DOHH2 (cell line): ENCODE measurements at regions not wholly inside any gene's neighbourhood (a gene's known extent, or its start where the extent isn't known, plus 50 kb on each side); places are given as distances from the start of the nearest gene placed in this dataset.

Experiments used
- H3F3A ChIP-seq: fragments of 200-600 bp; sonication (generic), shearing (Covaris generic); 2 replicates; pipeline ENCODE4 v1.6.0; 2016; ENCODE audit warnings: antibody characterized with exemption, mild to moderate bottlenecking; ENCODE audit not compliant: control insufficient read depth, insufficient read depth
- H3K27ac ChIP-seq: fragments of 200-600 bp; sonication (generic); 2 replicates; pipeline ENCODE4 v1.5.1; 2014; ENCODE audit warnings: low read depth, mild to moderate bottlenecking, low read length, moderate library complexity
- H3K27me3 ChIP-seq: fragments of 200-600 bp; sonication (generic); 2 replicates; pipeline ENCODE4 v1.6.1; 2014; ENCODE audit warnings: mild to moderate bottlenecking, low read length, mixed read lengths; ENCODE audit not compliant: control insufficient read depth
- H3K36me3 ChIP-seq: fragments of 200-600 bp; sonication (generic); 2 replicates; pipeline ENCODE4 v1.6.1; 2014; ENCODE audit warnings: mild to moderate bottlenecking, low read length, moderate library complexity, mixed read lengths; ENCODE audit not compliant: control insufficient read depth
- H3K4me1 ChIP-seq: fragments of 200-600 bp; sonication (generic); 2 replicates; pipeline ENCODE4 v1.6.1; 2014; ENCODE audit warnings: mild to moderate bottlenecking, low read length, mixed read lengths; ENCODE audit not compliant: control insufficient read depth
- H3K4me2 ChIP-seq: fragments of 200-600 bp; sonication (generic); 2 replicates; pipeline ENCODE4 v1.6.0; 2014; ENCODE audit warnings: mild to moderate bottlenecking, low read length, moderate library complexity
- H3K4me3 ChIP-seq: fragments of 200-600 bp; sonication (generic); 2 replicates; pipeline ENCODE4 v1.5.1; 2014; ENCODE audit warnings: mild to moderate bottlenecking, low read length, mixed read lengths
- H3K79me2 ChIP-seq: fragments of 200-600 bp; sonication (generic); 2 replicates; pipeline ENCODE4 v1.6.1; 2014; ENCODE audit warnings: mild to moderate bottlenecking, low read length, mixed read lengths; ENCODE audit not compliant: control insufficient read depth
- H3K9me2 ChIP-seq: fragments of 200-600 bp; sonication (generic); replicated peaks from 2 replicates; pipeline ENCODE4 v1.6.1; 2014; ENCODE audit warnings: mild to moderate bottlenecking, low read length, mixed read lengths; ENCODE audit not compliant: control insufficient read depth
- H3K9me3 ChIP-seq: fragments of 200-600 bp; sonication (generic); 2 replicates; pipeline ENCODE4 v1.6.1; 2014; ENCODE audit warnings: antibody characterized with exemption, low read length, mixed read lengths; ENCODE audit not compliant: control insufficient read depth, insufficient read depth
- H4K20me1 ChIP-seq: fragments of 200-600 bp; sonication (generic); 2 replicates; pipeline ENCODE4 v1.6.0; 2014; ENCODE audit warnings: low read depth, mild to moderate bottlenecking, antibody characterized with exemption, low read length, moderate library complexity; ENCODE audit not compliant: control insufficient read depth, insufficient read depth
- CTCF ChIP-seq: fragments of 200-600 bp; sonication (generic); IDR thresholded peaks from one replicate; pipeline ENCODE4 v1.5.1; 2014; ENCODE audit warnings: antibody characterized with exemption, mild to moderate bottlenecking, low read depth, low read length; ENCODE audit not compliant: poor library complexity, severe bottlenecking
- EZH2phosphoT487 ChIP-seq: fragments of 200-600 bp; sonication (generic); IDR thresholded peaks from 2 replicates; pipeline ENCODE4 v1.6.1; 2017; ENCODE audit warnings: borderline replicate concordance, mild to moderate bottlenecking, antibody characterized with exemption, low read length, moderate library complexity, mixed read lengths

DNA sequence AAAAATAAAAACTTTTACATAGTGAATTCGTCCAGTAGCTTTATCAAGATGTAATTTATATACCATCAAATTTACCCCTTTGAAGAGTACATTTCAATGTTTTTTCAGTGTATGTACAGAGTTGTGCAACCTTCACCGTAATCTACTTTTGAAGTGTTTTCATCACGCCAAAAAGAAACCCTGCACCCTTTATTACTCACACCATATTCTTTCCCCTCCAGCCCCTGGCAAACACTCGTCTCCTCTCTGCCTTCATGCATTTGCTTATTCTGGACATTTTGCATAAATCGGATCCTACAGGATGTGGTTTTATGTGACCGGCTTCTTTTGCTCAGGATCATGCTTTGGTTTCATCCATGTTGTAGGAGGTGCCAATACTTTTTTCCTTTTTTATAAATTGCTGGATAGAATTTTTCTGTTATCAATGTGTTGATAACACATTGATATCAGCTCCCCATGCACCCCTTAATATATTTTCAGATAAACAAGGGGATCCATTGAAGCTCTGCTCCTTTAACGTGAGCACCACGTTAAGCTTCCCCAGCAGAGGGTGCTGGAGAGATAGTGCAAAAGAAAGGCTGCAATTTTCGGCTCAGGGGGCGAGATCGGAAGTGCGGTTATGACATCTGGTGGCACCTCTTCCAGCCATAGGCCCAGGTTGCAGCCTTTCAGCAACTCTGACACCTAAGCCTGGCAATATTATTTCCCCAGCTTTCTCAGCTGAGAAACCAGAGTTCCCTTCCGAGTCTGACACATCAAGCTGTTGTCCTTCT lies 100.1 kb upstream of the VCX3B start:
- Histone ChIP-seq H3K9me3 (no peaks in the 10 kb centered on the region), H3K79me2 (no peaks in the 10 kb centered on the region), H3K9me2 (no peaks in the 10 kb centered on the region), H3K4me2 (no peak overlapping the region), H3K4me1 (no peaks in the 10 kb centered on the region), H3F3A (no peaks in the 10 kb centered on the region), H3K27ac (no peak overlapping the region), H3K36me3 (no peaks in the 10 kb centered on the region), H4K20me1 (no peaks in the 10 kb centered on the region), H3K27me3 (no peaks in the 10 kb centered on the region), H3K4me3 (no peak overlapping the region)
- peak; percentile 32 for TF ChIP-seq CTCF
- no peak for TF ChIP-seq EZH2phosphoT487

DNA sequence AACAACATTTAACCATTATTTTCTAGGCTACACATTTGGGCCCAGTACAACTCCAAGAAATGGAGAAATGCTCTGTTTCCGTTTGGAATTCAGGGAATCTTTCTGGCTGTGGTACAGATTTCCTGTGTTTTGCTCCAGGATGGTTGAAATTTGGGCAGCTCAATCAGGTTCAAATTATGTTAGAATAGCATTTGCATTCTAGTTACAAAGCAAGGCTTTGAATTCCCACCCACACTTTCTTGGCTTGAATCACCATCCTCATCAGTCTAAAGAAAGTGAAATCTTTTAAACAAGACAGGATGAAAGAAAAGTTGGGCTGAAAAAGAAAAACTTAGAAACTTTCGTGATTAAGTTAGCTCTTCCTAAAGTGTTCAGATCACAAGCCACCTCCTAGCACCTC lies 98.1 kb upstream of the VCX3B start:
- Histone ChIP-seq H3F3A (no peaks in the 10 kb centered on the region), H3K4me3 (no peak overlapping the region), H3K27ac (no peak overlapping the region), H3K79me2 (no peaks in the 10 kb centered on the region), H3K36me3 (no peaks in the 10 kb centered on the region), H4K20me1 (no peaks in the 10 kb centered on the region), H3K4me2 (no peak overlapping the region), H3K9me2 (no peaks in the 10 kb centered on the region), H3K27me3 (no peaks in the 10 kb centered on the region), H3K9me3 (no peaks in the 10 kb centered on the region), H3K4me1 (no peaks in the 10 kb centered on the region)
- TF ChIP-seq CTCF (no peak), EZH2phosphoT487 (no peak)

DNA sequence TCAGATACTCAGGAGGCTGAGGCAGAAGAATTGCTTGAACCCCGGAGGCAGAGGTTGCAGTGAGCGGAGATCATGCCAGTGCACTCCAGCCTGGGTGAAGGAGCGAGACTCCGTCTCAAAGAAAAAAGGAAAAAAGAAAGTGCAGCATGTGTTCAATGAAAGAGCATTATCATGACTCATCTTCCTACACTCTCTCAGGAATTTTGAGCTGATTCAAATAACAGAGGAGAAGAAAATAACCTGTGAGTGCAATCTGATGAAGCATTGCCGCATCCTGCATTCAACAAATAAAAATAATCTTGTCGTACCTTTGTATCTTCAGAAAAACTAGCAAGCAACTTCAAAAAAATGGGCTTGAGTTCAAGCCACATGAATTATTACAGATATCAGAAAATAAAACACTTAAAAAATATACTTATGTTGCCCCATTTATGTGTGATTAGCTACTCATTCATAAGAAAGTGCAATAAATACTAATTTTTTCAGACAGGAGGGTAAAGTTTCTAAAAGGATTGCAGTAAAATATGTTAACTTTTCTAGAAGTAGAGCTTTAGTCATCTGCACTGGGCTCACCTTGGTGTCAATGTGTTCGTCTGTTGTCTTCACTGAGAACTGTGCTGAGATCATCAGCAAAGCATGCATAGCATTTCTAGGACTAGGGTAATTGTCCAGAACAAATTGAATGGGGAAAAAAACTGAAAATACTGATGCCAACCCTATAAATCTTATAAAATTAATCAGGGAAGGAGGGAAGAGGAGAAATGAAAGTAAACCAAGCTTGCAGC lies 90.4 kb upstream of the VCX3B start:
- H3K4me1 ChIP-seq: no peaks in the 10 kb centered on the region
- H3K36me3 ChIP-seq: no peaks in the 10 kb centered on the region
- H4K20me1 ChIP-seq: no peaks in the 10 kb centered on the region
- no peak overlapping the region for H3K27ac ChIP-seq
- H3K79me2 ChIP-seq: no peaks in the 10 kb centered on the region
- no peaks in the 10 kb centered on the region for H3K9me2 ChIP-seq
- no peaks in the 10 kb centered on the region for H3K9me3 ChIP-seq
- TF ChIP-seq CTCF (no peak), EZH2phosphoT487 (no peak)
- H3K27me3 ChIP-seq: no peaks in the 10 kb centered on the region
- H3K4me3 ChIP-seq: no peak overlapping the region
- no peaks in the 10 kb centered on the region for H3F3A ChIP-seq
- H3K4me2 ChIP-seq: no peak overlapping the region
